ENCODE measurements at regions not wholly inside any gene's neighbourhood (a gene's known extent, or its start where the extent isn't known, plus 50 kb on each side); places are given as distances from the start of the nearest gene placed in this dataset.
A peak's percentile ranks its signal among the peaks of the same experiment; 100 is the strongest.

GRCh38 chr6:150740453-150740852 is 125.0 kb upstream of the MTHFD1L start:
- Histone ChIP-seq H3K36me3 (ENCODE audit: insufficient read depth, low read length) (no peaks in the 10 kb centered on the region), H3K79me2 (ENCODE audit: insufficient read depth, low read length) (no peaks in the 10 kb centered on the region), H3K9me3 (ENCODE audit: insufficient read depth, low read length, severe bottlenecking) (no peaks in the 10 kb centered on the region), H3K9ac (ENCODE audit: low read depth, low read length) (no peak overlapping the region), H3K27ac (ENCODE audit: low read length) (no peak overlapping the region), H3K4me2 (ENCODE audit: insufficient read depth, low read length) (no peak overlapping the region), H3K4me3 (ENCODE audit: low read depth in 1 of 2, low read length in 2 of 2) (no peak overlapping the region), H4K20me1 (ENCODE audit: insufficient read depth, low read length) (no peaks in the 10 kb centered on the region), H2AFZ (ENCODE audit: low read depth, low read length) (no peak overlapping the region), H3K27me3 (ENCODE audit: insufficient read depth, low read length, poor library complexity) (peaks cover 11% of the 10 kb centered on the region), H3K4me1 (ENCODE audit: insufficient read depth, low read length) (no peaks in the 10 kb centered on the region)
- no peak for TF ChIP-seq EZH2 (IDR thresholded peaks at IDR 0.05; ENCODE audit: borderline replicate concordance, low read depth, low read length, severe bottlenecking)
- no peak for TF ChIP-seq CTCF (IDR thresholded peaks at IDR 0.05; ENCODE audit: borderline replicate concordance, extremely low read depth, low read length, poor library complexity, severe bottlenecking)
- DNase-seq (no peak), ATAC-seq (ENCODE audit: insufficient read depth, low read depth) (no peak)

GRCh38 chr6:150741633-150742200 is 123.8 kb upstream of the MTHFD1L start:
- Histone ChIP-seq H3K4me3 (ENCODE audit: low read depth in 1 of 2, low read length in 2 of 2) (no peak overlapping the region), H3K36me3 (ENCODE audit: insufficient read depth, low read length) (no peaks in the 10 kb centered on the region), H4K20me1 (ENCODE audit: insufficient read depth, low read length) (no peaks in the 10 kb centered on the region), H3K27ac (ENCODE audit: low read length) (no peak overlapping the region), H2AFZ (ENCODE audit: low read depth, low read length) (no peak overlapping the region), H3K9ac (ENCODE audit: low read depth, low read length) (no peak overlapping the region), H3K27me3 (ENCODE audit: insufficient read depth, low read length, poor library complexity) (peaks cover 18% of the 10 kb centered on the region), H3K4me1 (ENCODE audit: insufficient read depth, low read length) (no peaks in the 10 kb centered on the region), H3K79me2 (ENCODE audit: insufficient read depth, low read length) (no peaks in the 10 kb centered on the region), H3K4me2 (ENCODE audit: insufficient read depth, low read length) (no peak overlapping the region), H3K9me3 (ENCODE audit: insufficient read depth, low read length, severe bottlenecking) (no peaks in the 10 kb centered on the region)
- TF ChIP-seq CTCF (IDR thresholded peaks at IDR 0.05; ENCODE audit: borderline replicate concordance, extremely low read depth, low read length, poor library complexity, severe bottlenecking) (peak; percentile 44), EZH2 (IDR thresholded peaks at IDR 0.05; ENCODE audit: borderline replicate concordance, low read depth, low read length, severe bottlenecking) (no peak)
- ATAC-seq (ENCODE audit: insufficient read depth, low read depth) = no peak
- no peak for DNase-seq

- Histone ChIP-seq H3K9ac (ENCODE audit: low read depth, low read length) (no peak overlapping the region), H3K36me3 (ENCODE audit: insufficient read depth, low read length) (no peaks in the 10 kb centered on the region), H3K27me3 (ENCODE audit: insufficient read depth, low read length, poor library complexity) (peaks cover 20% of the 10 kb centered on the region), H3K79me2 (ENCODE audit: insufficient read depth, low read length) (no peaks in the 10 kb centered on the region), H3K4me1 (ENCODE audit: insufficient read depth, low read length) (no peaks in the 10 kb centered on the region), H3K4me3 (ENCODE audit: low read depth in 1 of 2, low read length in 2 of 2) (no peak overlapping the region), H3K4me2 (ENCODE audit: insufficient read depth, low read length) (no peak overlapping the region), H4K20me1 (ENCODE audit: insufficient read depth, low read length) (no peaks in the 10 kb centered on the region), H3K9me3 (ENCODE audit: insufficient read depth, low read length, severe bottlenecking) (no peaks in the 10 kb centered on the region), H2AFZ (ENCODE audit: low read depth, low read length) (no peak overlapping the region), H3K27ac (ENCODE audit: low read length) (no peak overlapping the region)
- ATAC-seq (ENCODE audit: insufficient read depth, low read depth) (no peak), DNase-seq (no peak)
- TF ChIP-seq EZH2 (IDR thresholded peaks at IDR 0.05; ENCODE audit: borderline replicate concordance, low read depth, low read length, severe bottlenecking) (no peak), CTCF (IDR thresholded peaks at IDR 0.05; ENCODE audit: borderline replicate concordance, extremely low read depth, low read length, poor library complexity, severe bottlenecking) (no peak)
Observed at GRCh38 chr6:150744522-150745260, 120.8 kb upstream of the MTHFD1L start.

All from DND-41 (cell line).